NCI-H128 (cell line): ENCODE measurements at regions not wholly inside any gene's neighbourhood (a gene's known extent, or its start where the extent isn't known, plus 50 kb on each side); places are given as distances from the start of the nearest gene placed in this dataset.

Experiments
- DNase-seq: peaks from one replicate; lab custom pipeline; 2025; ENCODE audit not compliant: unreplicated experiment; lab: John Stamatoyannopoulos, UW

- no peak for DNase-seq
Measured at GRCh38 chr1:87165177-87165576, 163.5 kb upstream of the LMO4 start.

DNA sequence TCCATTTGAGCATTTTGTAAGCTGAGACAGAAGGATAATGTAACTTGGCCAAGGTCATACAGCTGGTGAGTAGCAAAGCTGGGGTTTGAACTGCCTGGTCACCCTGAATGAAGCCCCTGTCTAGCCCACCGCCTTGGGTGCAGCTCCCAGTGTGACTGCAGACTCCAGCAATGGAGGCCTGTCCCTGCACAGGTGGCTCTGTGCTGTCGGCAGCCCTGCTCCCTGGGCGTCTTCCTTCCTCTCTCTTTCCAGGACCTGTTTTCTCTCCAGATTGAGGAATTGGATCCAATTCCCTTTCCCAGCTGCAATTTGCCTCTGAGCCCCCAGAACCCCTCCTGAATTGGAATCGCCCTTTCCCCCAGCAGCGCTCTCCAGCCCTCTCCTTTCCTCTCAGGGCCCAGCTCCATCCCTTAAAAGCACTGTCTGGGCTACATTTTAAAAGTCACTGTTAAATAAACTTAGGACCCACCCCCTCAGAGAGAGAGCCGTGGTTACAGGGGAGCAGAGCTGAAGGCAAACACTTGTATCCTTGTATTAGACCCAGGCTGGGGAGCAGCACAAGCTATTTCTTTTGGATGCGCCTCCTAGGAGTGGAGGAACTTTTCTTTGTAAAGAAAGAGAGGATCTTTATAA, 161.4 kb upstream of the LMO4 start:
- DNase-seq = no peak

DNA sequence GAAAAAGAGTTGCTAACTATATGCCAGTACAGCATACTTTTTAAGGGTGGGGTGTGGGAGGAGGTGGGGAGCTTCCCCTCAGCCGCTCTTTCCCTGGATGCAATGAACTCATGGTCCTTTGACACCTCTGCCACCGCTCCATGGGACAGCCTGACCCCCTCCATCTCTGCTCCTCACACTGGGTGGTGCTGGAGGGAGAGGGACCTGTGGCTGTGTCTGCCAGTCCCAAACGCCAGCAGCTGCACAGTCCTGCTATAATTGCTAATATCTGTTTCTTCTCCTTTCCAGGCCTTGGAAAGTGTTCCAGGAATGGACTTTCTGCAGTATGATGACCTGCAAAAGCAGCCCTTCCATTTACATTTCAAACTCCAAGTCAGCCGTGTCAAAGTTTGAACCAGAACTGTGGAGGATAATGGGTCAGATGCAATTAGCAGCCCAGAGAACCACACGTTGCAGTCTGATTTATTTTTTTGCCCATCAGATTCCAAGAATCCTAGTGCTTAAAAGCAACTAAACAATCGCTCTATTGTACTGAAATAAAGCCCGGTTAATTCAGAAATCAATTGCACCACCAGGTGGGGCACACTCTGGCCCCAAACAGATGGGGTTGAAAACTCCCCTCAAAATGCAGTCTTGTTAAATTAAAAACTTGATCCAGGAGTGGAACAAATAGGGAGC, 160.7 kb upstream of the LMO4 start:
- no peak for DNase-seq

- no peak for DNase-seq
Measured at GRCh38 chr1:87169263-87169910, 159.3 kb upstream of the LMO4 start.

DNA sequence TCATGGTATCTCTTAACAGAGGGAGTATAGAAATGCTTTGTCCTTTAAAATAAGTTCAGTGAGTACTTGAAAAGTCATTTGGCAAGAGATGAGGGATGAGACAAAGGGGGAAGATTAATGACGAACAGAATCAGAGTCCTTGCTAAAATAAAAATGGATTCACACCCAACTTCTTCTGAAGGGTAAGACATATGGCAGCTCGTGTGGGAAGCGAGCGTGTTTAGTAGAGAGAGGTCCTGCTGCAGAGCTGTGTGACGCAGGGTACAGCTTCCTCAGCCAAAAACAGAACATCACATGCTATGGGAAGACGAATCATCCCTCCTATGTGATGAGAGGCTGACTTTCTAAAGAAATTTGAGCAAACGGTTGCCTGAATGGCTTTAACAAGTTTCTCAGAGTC, 158.5 kb upstream of the LMO4 start:
- no peak for DNase-seq

DNA sequence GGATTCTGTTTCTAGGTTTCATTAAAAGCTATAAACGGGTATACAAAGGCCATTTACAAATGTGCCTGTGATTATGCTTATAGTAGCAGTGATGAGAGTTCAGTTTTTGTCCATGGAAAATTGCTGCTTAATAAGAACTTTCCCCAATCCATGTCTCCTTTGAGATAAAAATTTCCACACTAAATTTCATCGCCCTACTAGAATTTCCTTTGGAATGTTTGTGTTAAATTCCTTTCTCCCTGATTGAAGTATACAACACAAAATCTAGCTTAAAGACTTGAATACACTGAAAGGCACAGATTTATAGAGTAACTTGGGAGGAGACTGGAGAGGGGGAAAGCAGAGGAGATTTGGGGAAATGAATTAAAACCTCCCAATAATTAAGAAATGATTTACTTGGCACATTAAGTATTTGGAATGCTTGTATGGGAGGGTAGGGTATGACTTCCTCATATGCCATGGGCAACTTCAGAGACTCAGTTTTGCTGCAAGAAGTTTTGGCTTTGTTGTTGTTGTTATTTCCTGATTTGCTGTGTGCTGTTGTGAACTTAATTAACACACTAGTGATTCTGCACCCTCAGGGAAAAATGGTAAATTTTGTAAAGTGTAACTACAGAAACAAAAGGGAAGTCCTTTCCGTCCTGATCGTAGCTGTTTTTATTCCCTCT, 157.6 kb upstream of the LMO4 start:
- DNase-seq = no peak

GRCh38 chr1:87173231-87173630, 155.4 kb upstream of the LMO4 start:
- no peak for DNase-seq

GRCh38 chr1:87174724-87175245, 153.9 kb upstream of the LMO4 start:
- no peak for DNase-seq

DNA sequence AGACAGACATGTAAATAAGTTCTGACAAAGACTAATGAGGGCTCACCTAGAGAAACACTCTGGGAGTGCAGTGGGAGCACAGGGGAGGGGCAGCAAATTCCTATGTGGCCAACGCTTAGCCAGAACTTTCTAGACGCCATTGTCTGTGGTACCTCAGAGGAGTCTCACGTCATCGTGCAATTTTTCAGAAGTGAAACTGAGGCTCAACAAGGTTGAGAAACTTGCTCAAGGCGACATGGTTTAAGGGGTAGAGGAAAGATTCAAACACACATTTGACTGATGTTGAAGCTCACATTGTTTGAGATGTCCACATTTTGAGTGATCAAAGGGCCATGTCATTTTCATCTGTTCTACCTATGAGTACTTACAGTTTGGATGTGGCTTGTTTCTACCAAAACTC, 152.6 kb upstream of the LMO4 start:
- no peak for DNase-seq

DNA sequence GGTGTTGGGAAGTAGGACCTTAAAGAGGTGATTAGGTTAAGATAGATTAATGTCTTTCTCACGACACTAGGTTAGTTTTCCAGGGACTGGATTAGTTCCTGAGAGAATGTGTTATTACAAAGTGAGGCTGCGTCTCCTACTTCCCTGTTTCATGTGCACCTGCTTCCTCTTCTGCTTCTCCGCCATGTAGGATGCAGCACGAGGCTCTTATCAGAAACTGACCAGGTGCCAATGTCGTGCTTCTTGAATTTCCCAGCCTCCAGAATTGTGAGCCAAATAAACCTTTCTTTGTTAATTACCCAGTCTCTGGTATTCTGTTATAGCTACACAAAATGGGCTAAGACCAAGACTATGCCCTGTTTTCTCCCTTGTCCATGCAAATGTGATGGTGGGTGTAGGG, 152.2 kb upstream of the LMO4 start:
- no peak for DNase-seq

- no peak for DNase-seq
Measured at GRCh38 chr1:87178441-87178840, 150.2 kb upstream of the LMO4 start.

DNA sequence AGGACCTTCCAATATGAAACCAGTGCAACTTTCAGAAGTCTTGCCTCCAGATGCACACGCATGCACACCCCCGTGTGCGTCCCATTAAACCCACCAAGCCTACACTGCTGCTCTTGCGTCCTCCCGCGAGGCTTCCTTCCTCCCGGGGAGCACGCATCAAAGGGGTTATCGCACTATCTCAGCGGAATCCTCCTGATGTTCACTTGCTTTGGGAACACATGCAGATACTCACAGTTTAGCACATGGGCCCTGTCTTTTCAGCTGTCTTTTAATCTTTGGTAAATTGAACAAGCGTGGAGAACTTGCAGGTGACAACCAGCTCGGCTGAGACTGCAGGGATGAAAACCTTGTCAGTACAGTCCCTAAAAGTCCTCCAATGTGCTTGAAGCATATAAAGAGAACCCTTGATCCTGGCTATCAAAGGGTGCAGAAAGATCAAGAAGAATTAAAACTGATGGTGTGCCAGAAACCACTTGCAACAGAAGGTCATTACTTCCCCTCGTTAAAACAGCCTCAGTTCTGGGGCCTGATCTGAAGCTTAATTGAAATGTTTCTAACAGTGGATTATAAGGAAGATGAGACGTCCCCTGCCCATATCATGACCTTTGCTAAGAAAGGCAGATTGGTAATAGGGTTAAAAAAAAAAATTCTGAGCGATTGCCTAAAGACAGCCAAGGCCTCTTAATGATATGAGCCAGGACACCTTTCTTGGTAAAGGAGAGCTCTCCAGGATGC, 149.4 kb upstream of the LMO4 start:
- no peak for DNase-seq

- no peak for DNase-seq
Measured at GRCh38 chr1:87179851-87180519, 148.7 kb upstream of the LMO4 start.

DNA sequence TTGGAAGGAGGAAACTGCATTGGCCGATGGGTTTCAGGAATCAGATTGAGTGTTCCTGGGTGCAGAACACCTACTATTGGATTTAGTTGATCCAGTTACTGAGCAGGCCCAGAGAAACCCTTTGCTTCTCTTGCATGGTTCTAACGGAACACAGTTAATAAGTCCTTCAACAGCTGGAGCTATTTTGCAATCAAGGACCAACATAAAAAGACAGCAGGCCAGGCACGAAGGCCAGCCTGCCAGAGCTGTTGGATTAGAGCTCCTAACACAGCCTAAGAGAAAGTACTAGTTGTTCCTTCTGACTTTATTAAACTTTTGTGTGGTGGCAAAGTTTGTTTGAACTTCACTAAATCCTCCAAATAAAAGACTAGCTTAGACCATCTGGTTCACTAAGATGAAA, 148.0 kb upstream of the LMO4 start:
- DNase-seq = no peak

GRCh38 chr1:87182611-87183010, 146.1 kb upstream of the LMO4 start:
- no peak for DNase-seq

DNA sequence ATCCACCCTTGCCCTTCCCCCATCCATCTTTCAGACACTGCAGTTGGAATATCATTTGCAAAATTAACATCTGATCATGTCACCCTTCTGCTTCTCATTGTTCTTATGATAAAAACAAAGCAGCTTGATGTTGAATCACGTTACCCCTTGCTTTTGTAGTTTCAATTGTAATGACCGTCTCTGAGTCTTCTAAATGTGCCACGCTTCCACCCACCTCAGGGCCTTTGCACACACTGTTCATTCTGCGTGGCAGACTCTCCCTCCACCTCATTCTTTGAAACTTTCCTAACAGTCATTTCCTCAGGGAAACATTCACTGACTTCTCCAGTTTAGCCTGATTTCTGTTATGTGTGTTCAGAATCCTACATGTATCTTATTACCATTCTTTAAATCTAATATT, 143.6 kb upstream of the LMO4 start:
- no peak for DNase-seq

- no peak for DNase-seq
Measured at GRCh38 chr1:87186346-87186745, 142.3 kb upstream of the LMO4 start.

GRCh38 chr1:87188640-87189039, 140.0 kb upstream of the LMO4 start:
- DNase-seq = no peak

DNA sequence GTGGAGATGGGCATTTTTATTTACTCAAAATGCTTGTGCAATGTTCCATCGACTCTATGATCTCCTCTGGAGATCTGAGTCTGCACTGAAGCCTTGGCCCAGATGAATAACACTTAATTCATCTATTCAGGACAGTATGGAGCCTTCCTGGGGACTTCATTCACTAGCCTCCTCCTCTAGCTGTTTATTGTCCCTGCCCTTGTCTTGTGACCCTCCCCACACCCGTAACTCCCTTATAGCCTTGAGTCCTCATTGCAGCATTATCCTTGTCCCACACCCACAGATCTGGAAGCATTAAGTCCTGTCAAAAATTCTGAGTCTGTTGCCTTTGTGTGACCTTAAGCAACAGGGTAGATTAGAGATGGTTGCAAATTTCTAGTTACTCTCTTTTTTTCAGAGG, 138.3 kb upstream of the LMO4 start:
- DNase-seq = no peak

DNA sequence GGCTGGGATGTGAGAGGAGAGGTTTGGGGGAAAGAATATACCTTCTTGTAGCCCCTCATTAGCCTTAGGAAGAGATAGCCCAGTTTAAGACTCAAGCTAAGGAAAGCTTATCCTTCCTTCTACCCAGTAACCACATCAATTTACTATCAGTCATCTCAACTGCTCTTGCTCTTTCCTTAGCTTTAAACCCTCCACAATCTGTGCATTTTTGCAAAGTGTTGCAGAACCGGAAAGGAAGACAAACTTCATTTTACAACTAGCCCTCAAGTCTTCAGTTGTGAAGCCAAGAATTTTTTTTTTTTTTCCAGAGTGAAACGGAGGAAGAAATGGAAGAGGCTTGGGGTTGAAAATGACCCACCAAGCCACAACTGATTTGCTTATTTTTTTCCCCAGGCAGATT, 137.0 kb upstream of the LMO4 start:
- DNase-seq = no peak
